Stimulated activated memory B cell treated with anti-CD40 and anti-IgM and Interleukin-4, amounts not matched to agents 10 μg/mL and 1 μg/mL and 100 μg/mL, for 72 hours (primary cell): ENCODE measurements at regions not wholly inside any gene's neighbourhood (a gene's known extent, or its start where the extent isn't known, plus 50 kb on each side); places are given as distances from the start of the nearest gene placed in this dataset.
A peak's percentile ranks its signal among the peaks of the same experiment; 100 is the strongest.
"Not testable (repeated sequence)": the region's sequence is repeated elsewhere in the genome, so short reads cannot be mapped to it uniquely, and the experiment has no call there.

Experiments
- ATAC-seq: fragments of 150-1000 bp; cut with Tn5 transposase; 2 replicates; pipeline ENCODE4 v1.10.0; 2021
- H3K27ac Mint-ChIP-seq: one replicate; pipeline ENCODE4 v1.8.0; 2022; ENCODE audit warnings: mild to moderate bottlenecking, mixed read lengths
- H3K27me3 Mint-ChIP-seq: one replicate; pipeline ENCODE4 v1.8.0; 2022; ENCODE audit warnings: mixed read lengths
- H3K36me3 Mint-ChIP-seq: one replicate; pipeline ENCODE4 v1.8.0; 2022; ENCODE audit warnings: mixed read lengths
- H3K4me1 Mint-ChIP-seq: one replicate; pipeline ENCODE4 v1.8.0; 2022; ENCODE audit warnings: mixed read lengths
- H3K4me3 Mint-ChIP-seq: one replicate; pipeline ENCODE4 v1.8.0; 2022; ENCODE audit warnings: mild to moderate bottlenecking, moderate library complexity, mixed read lengths
- H3K9me3 Mint-ChIP-seq: one replicate; pipeline ENCODE4 v1.8.0; 2022; ENCODE audit warnings: mixed read lengths

- Mint-ChIP-seq H3K27me3 (no peaks in the 10 kb centered on the region), H3K4me1 (peaks cover 50% of the 10 kb centered on the region), H3K27ac (no peak overlapping the region), H3K9me3 (no peaks in the 10 kb centered on the region), H3K4me3 (no peak overlapping the region), H3K36me3 (peaks cover 5% of the 10 kb centered on the region)
- ATAC-seq, result no peak
Observed at GRCh38 chr1:219086956-219087469, 86.7 kb upstream of the LYPLAL1 start.

- Mint-ChIP-seq H3K36me3 (peaks cover 6% of the 10 kb centered on the region), H3K27ac (peak overlapping the region; percentile 92), H3K4me3 (no peak overlapping the region), H3K27me3 (no peaks in the 10 kb centered on the region), H3K4me1 (peaks cover 48% of the 10 kb centered on the region), H3K9me3 (no peaks in the 10 kb centered on the region)
- ATAC-seq, result peak; percentile 72
Observed at GRCh38 chr1:219088778-219089557, 84.7 kb upstream of the LYPLAL1 start.

- Mint-ChIP-seq H3K27ac (peak overlapping the region; percentile 92), H3K9me3 (no peaks in the 10 kb centered on the region), H3K27me3 (no peaks in the 10 kb centered on the region), H3K4me3 (peak overlapping the region; percentile 49), H3K4me1 (peaks cover 48% of the 10 kb centered on the region), H3K36me3 (peaks cover 6% of the 10 kb centered on the region)
- ATAC-seq, result peak; percentile 77
Observed at GRCh38 chr1:219090607-219091006, 83.1 kb upstream of the LYPLAL1 start.

GRCh38 chr1:219092206-219092605 lies 81.5 kb upstream of the LYPLAL1 start:
- peaks cover 6% of the 10 kb centered on the region for H3K36me3 Mint-ChIP-seq
- H3K27me3 Mint-ChIP-seq, result no peaks in the 10 kb centered on the region
- no peak overlapping the region for H3K4me3 Mint-ChIP-seq
- no peaks in the 10 kb centered on the region for H3K9me3 Mint-ChIP-seq
- ATAC-seq, result no peak
- H3K27ac Mint-ChIP-seq, result no peak overlapping the region
- peaks cover 40% of the 10 kb centered on the region for H3K4me1 Mint-ChIP-seq

- H3K36me3 Mint-ChIP-seq, result no peaks in the 10 kb centered on the region
- peaks cover 10% of the 10 kb centered on the region for H3K4me1 Mint-ChIP-seq
- H3K9me3 Mint-ChIP-seq, result no peaks in the 10 kb centered on the region
- H3K4me3 Mint-ChIP-seq, result no peak overlapping the region
- H3K27me3 Mint-ChIP-seq, result no peaks in the 10 kb centered on the region
- ATAC-seq, result peak; percentile 20
- H3K27ac Mint-ChIP-seq, result no peak overlapping the region
Observed at GRCh38 chr1:219099307-219099706, 74.4 kb upstream of the LYPLAL1 start.

- no peak overlapping the region for H3K27ac Mint-ChIP-seq
Observed at GRCh38 chr1:219100059-219100458, 73.6 kb upstream of the LYPLAL1 start.

GRCh38 chr1:219102466-219102865 lies 71.2 kb upstream of the LYPLAL1 start:
- not testable (repeated sequence) for H3K9me3 Mint-ChIP-seq, ATAC-seq, H3K4me3 Mint-ChIP-seq, H3K27ac Mint-ChIP-seq, H3K36me3 Mint-ChIP-seq, H3K27me3 Mint-ChIP-seq
- H3K4me1 Mint-ChIP-seq, result peaks cover 10% of the 10 kb centered on the region

More at GRCh38 chr1:219100059-219100458, 73.6 kb upstream of the LYPLAL1 start:
- Mint-ChIP-seq H3K9me3 (no peaks in the 10 kb centered on the region), H3K4me1 (peaks cover 10% of the 10 kb centered on the region), H3K36me3 (no peaks in the 10 kb centered on the region), H3K27me3 (no peaks in the 10 kb centered on the region), H3K4me3 (no peak overlapping the region)
- ATAC-seq, result no peak

- Mint-ChIP-seq H3K27ac (no peak overlapping the region), H3K4me1 (peaks cover 6% of the 10 kb centered on the region), H3K9me3 (peaks cover 3% of the 10 kb centered on the region), H3K4me3 (no peak overlapping the region), H3K27me3 (peaks cover 12% of the 10 kb centered on the region), H3K36me3 (peaks cover 6% of the 10 kb centered on the region)
- no peak for ATAC-seq
Observed at GRCh38 chr1:219105893-219106292, 67.8 kb upstream of the LYPLAL1 start.

- Mint-ChIP-seq H3K4me3 (no peak overlapping the region), H3K4me1 (peaks cover 6% of the 10 kb centered on the region), H3K9me3 (peaks cover 9% of the 10 kb centered on the region), H3K36me3 (peaks cover 6% of the 10 kb centered on the region), H3K27me3 (peaks cover 12% of the 10 kb centered on the region), H3K27ac (no peak overlapping the region)
- ATAC-seq, result no peak
Observed at GRCh38 chr1:219109424-219110018, 64.2 kb upstream of the LYPLAL1 start.

GRCh38 chr1:219113261-219113660 lies 60.4 kb upstream of the LYPLAL1 start:
- Mint-ChIP-seq H3K9me3 (peaks cover 7% of the 10 kb centered on the region), H3K36me3 (peaks cover 6% of the 10 kb centered on the region)
- ATAC-seq, result no peak

GRCh38 chr1:219114014-219114413 lies 59.7 kb upstream of the LYPLAL1 start:
- peaks cover under 1% of the 10 kb centered on the region for H3K4me1 Mint-ChIP-seq
- no peak overlapping the region for H3K4me3 Mint-ChIP-seq
- peaks cover 5% of the 10 kb centered on the region for H3K27me3 Mint-ChIP-seq
- no peak for ATAC-seq
- H3K9me3 Mint-ChIP-seq, result peaks cover 7% of the 10 kb centered on the region
- no peak overlapping the region for H3K27ac Mint-ChIP-seq
- peaks cover under 1% of the 10 kb centered on the region for H3K36me3 Mint-ChIP-seq

More at GRCh38 chr1:219113261-219113660, 60.4 kb upstream of the LYPLAL1 start:
- no peak overlapping the region for H3K27ac Mint-ChIP-seq
- H3K4me1 Mint-ChIP-seq, result peaks cover 6% of the 10 kb centered on the region
- no peak overlapping the region for H3K4me3 Mint-ChIP-seq
- peaks cover 12% of the 10 kb centered on the region for H3K27me3 Mint-ChIP-seq

GRCh38 chr1:219119839-219120238 lies 53.8 kb upstream of the LYPLAL1 start:
- no peaks in the 10 kb centered on the region for H3K36me3 Mint-ChIP-seq
- H3K27me3 Mint-ChIP-seq, result no peaks in the 10 kb centered on the region
- H3K27ac Mint-ChIP-seq, result no peak overlapping the region
- H3K4me3 Mint-ChIP-seq, result no peak overlapping the region
- no peaks in the 10 kb centered on the region for H3K9me3 Mint-ChIP-seq
- H3K4me1 Mint-ChIP-seq, result no peaks in the 10 kb centered on the region
- ATAC-seq, result no peak

- no peaks in the 10 kb centered on the region for H3K4me1 Mint-ChIP-seq
- H3K27me3 Mint-ChIP-seq, result no peaks in the 10 kb centered on the region
- H3K4me3 Mint-ChIP-seq, result no peak overlapping the region
- H3K36me3 Mint-ChIP-seq, result no peaks in the 10 kb centered on the region
- H3K27ac Mint-ChIP-seq, result no peak overlapping the region
- ATAC-seq, result no peak
- no peaks in the 10 kb centered on the region for H3K9me3 Mint-ChIP-seq
Observed at GRCh38 chr1:219120624-219121544, 52.8 kb upstream of the LYPLAL1 start.

GRCh38 chr1:219121679-219122078 lies 52.0 kb upstream of the LYPLAL1 start:
- no peak overlapping the region for H3K27ac Mint-ChIP-seq
- H3K36me3 Mint-ChIP-seq, result no peaks in the 10 kb centered on the region
- H3K27me3 Mint-ChIP-seq, result no peaks in the 10 kb centered on the region
- no peak overlapping the region for H3K4me3 Mint-ChIP-seq
- no peaks in the 10 kb centered on the region for H3K9me3 Mint-ChIP-seq
- no peak for ATAC-seq
- H3K4me1 Mint-ChIP-seq, result no peaks in the 10 kb centered on the region

GRCh38 chr1:219123036-219123435 lies 50.6 kb upstream of the LYPLAL1 start:
- Mint-ChIP-seq H3K27me3 (no peaks in the 10 kb centered on the region), H3K27ac (no peak overlapping the region), H3K9me3 (no peaks in the 10 kb centered on the region), H3K4me1 (no peaks in the 10 kb centered on the region), H3K4me3 (no peak overlapping the region), H3K36me3 (no peaks in the 10 kb centered on the region)
- ATAC-seq, result no peak
